ENCODE measurements at regions not wholly inside any gene's neighbourhood (a gene's known extent, or its start where the extent isn't known, plus 50 kb on each side); places are given as distances from the start of the nearest gene placed in this dataset.

GRCh38 chr16:51665436-51665998, 514.4 kb upstream of the SALL1 start:
- no peak for TF ChIP-seq POLR2AphosphoS5 (IDR thresholded peaks at IDR 0.05)
- no peak for TF ChIP-seq CTCF (IDR thresholded peaks at IDR 0.05)
